ENCODE measurements at regions not wholly inside any gene's neighbourhood (a gene's known extent, or its start where the extent isn't known, plus 50 kb on each side); places are given as distances from the start of the nearest gene placed in this dataset.

DNA sequence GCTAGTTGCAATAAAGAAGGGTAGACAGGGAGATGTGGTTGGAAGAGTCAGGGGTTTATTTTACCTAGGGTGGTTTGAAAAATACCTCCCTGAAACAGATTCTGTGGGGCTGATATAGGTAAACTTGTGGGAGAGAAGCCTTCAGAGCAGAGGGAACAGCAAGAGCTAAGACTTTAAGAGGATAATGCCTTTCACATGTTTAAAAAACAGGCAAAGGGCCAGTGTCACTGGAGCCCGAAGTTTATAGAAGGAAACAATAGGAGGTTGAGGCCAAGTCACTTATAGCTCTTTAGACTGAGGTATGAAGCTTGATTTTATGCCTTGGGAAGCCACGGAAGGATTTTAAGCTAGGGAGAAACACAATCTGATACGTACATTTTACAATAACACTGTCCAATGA lies 448.7 kb downstream of the TAFA4 start:
- no peak for DNase-seq (ENCODE audit: low spot score)
- Histone ChIP-seq H3K27me3 (no peaks in the 10 kb centered on the region), H3K27ac (no peak overlapping the region), H3K4me1 (no peaks in the 10 kb centered on the region), H3K9me3 (no peaks in the 10 kb centered on the region), H3K4me3 (no peak overlapping the region), H3K36me3 (no peaks in the 10 kb centered on the region)
- TF ChIP-seq, protein P1, sequence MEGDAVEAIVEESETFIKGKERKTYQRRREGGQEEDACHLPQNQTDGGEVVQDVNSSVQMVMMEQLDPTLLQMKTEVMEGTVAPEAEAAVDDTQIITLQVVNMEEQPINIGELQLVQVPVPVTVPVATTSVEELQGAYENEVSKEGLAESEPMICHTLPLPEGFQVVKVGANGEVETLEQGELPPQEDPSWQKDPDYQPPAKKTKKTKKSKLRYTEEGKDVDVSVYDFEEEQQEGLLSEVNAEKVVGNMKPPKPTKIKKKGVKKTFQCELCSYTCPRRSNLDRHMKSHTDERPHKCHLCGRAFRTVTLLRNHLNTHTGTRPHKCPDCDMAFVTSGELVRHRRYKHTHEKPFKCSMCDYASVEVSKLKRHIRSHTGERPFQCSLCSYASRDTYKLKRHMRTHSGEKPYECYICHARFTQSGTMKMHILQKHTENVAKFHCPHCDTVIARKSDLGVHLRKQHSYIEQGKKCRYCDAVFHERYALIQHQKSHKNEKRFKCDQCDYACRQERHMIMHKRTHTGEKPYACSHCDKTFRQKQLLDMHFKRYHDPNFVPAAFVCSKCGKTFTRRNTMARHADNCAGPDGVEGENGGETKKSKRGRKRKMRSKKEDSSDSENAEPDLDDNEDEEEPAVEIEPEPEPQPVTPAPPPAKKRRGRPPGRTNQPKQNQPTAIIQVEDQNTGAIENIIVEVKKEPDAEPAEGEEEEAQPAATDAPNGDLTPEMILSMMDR (IDR thresholded peaks at IDR 0.05), result no peak

DNA sequence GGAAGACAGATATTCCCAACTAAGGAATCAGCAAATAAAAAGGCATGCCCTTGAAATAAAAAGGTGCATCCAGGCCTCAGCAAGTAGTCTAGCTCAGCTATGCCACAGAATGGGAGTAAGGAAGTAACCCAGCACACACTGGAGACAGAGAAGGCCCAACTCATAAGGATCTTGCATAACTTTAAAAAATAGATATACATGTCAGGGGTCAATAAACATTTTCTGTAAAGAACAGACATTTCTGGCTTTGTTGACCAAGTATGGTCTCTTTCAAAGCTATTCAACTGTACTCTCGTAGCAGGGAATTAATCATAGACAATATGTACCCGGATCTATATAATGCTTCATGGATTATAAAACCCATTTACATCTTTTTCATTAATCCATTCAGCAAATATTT lies 449.3 kb downstream of the TAFA4 start:
- no peaks in the 10 kb centered on the region for H3K9me3 ChIP-seq
- no peak for DNase-seq (ENCODE audit: low spot score)
- H3K36me3 ChIP-seq, result no peaks in the 10 kb centered on the region
- H3K4me3 ChIP-seq, result no peak overlapping the region
- no peaks in the 10 kb centered on the region for H3K4me1 ChIP-seq
- no peak overlapping the region for H3K27ac ChIP-seq
- TF ChIP-seq, protein P1 (IDR thresholded peaks at IDR 0.05), result no peak
- no peaks in the 10 kb centered on the region for H3K27me3 ChIP-seq

DNA sequence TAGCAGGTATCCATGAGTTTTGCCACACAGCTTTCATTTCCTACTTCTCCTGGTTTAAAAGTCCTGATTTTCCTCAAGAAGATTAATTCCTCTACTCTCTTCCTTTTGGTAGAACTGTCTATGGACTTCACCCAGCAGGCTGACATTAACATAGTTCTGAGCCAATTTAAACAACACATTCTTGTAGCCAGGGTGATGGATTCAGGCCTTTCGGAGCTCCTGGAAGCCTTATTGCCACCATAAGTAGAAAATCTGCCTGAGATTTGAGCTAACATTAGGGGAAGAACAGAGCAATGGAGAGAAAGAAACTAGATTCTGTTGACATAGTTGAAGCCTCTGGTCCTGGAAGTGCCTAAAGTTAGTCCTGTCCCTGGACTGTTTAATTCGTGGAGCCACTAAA lies 449.8 kb downstream of the TAFA4 start:
- no peak for DNase-seq (ENCODE audit: low spot score)
- Histone ChIP-seq H3K4me1 (no peaks in the 10 kb centered on the region), H3K4me3 (no peak overlapping the region), H3K27ac (no peak overlapping the region), H3K27me3 (no peaks in the 10 kb centered on the region), H3K36me3 (no peaks in the 10 kb centered on the region), H3K9me3 (no peaks in the 10 kb centered on the region)
- TF ChIP-seq, protein P1 (IDR thresholded peaks at IDR 0.05), result no peak

DNA sequence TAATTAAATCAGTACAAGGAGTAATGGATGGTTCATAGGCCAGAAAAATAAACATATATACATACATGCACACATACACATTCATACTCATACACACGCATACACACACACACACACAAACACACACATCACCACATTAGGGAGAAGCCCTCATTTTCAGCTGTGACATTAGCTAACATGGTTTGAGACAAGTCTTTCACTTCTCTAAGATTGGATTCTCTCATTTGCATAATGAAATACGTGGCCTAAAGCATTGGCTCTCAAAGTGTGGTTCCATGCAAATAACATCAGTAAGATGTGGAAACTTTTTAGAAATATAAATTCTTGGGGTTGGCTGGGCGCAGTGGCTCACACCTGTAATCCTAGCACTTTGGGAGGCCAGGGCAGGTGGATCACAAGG lies 452.6 kb downstream of the TAFA4 start:
- Histone ChIP-seq H3K27ac (no peak overlapping the region), H3K4me1 (no peaks in the 10 kb centered on the region), H3K36me3 (no peaks in the 10 kb centered on the region), H3K27me3 (no peaks in the 10 kb centered on the region), H3K4me3 (no peak overlapping the region), H3K9me3 (no peaks in the 10 kb centered on the region)
- TF ChIP-seq, protein P1 (IDR thresholded peaks at IDR 0.05), result no peak
- DNase-seq (ENCODE audit: low spot score), result no peak

DNA sequence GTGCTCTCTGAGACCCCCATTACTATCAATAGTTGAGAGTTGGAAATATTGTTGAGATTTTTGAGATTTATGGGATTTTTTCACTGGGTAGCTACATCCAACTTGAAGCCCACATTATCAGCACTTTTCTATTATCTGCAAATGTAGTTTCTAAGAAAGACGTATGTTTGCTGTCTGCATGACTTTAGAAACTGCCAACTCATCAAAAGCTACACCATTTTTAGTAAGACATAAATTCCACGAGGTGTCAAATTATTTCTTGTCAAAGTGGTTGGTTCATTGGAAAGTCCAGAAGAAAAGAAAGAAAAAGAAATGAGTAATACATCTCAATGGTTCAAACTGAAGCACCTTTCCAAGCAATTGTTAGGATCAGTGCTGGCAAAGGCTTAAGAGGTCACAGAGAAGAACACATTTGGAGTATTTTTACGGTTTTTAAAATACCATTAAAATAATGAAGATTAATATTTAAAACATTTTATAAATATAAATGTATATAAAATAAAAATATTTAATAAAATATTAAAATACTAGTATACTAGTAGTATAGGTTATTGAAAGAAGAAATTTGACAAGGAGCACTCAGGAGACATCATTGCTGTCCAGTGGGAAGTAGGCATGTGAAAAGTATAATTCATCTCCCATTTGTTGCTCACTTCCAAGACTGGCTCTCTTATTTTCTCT lies 463.5 kb downstream of the TAFA4 start:
- Histone ChIP-seq H3K27me3 (no peaks in the 10 kb centered on the region), H3K9me3 (no peaks in the 10 kb centered on the region), H3K4me1 (no peaks in the 10 kb centered on the region), H3K36me3 (no peaks in the 10 kb centered on the region), H3K27ac (no peak overlapping the region), H3K4me3 (no peak overlapping the region)
- TF ChIP-seq, protein P1 (IDR thresholded peaks at IDR 0.05), result no peak
- no peak for DNase-seq (ENCODE audit: low spot score)

DNA sequence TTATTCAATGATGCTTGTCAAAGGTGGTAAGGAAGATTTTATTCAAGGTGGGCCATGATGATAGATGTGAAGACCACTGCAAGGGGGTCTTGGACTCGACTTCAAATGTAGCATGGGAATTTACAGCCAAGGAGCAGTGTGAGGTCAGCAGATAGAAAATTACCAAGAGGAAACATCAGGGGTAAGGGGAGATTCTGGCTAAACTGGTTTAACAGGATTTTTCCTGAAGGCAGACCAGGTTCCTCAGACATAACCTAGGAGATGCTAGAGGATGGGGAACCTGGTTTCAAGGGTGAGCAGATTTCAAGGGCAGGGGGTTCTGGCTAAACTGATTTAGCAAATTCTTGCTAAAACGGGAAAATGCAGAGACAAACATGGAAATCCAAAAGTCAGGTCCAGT lies 464.9 kb downstream of the TAFA4 start:
- Histone ChIP-seq H3K4me1 (no peaks in the 10 kb centered on the region), H3K36me3 (no peaks in the 10 kb centered on the region), H3K9me3 (no peaks in the 10 kb centered on the region), H3K27me3 (no peaks in the 10 kb centered on the region), H3K27ac (no peak overlapping the region), H3K4me3 (no peak overlapping the region)
- TF ChIP-seq, protein P1 (IDR thresholded peaks at IDR 0.05), result no peak
- no peak for DNase-seq (ENCODE audit: low spot score)

All from right atrium auricular region (tissue), 2 donors.